HepG2 (cell line): ENCODE measurements at regions not wholly inside any gene's neighbourhood (a gene's known extent, or its start where the extent isn't known, plus 50 kb on each side); places are given as distances from the start of the nearest gene placed in this dataset.

Source experiments
- BRD4 ChIP-seq: sonication (generic); formaldehyde crosslinking; IDR thresholded peaks from 2 replicates; pipeline ENCODE4 v1.4.0; 2020; ENCODE audit warnings: missing genetic modification reagents
- FOXA1 ChIP-seq, 2 experiments: fragments of 450-650 bp in 1 of 2; sonication (generic) in 1 of 2; formaldehyde crosslinking in 1 of 2; IDR thresholded peaks; 2 replicates each; pipeline versions ENCODE4 v1.4.0 to v1.6.1; 2016 to 2020; ENCODE audit warnings: missing genetic modification reagents in 1 of 2
- POLR2AphosphoS2 ChIP-seq: IDR thresholded peaks from 2 replicates; pipeline ENCODE4 v1.6.1; 2011; ENCODE audit warnings: low read depth, low read length, improper control_type of control experiment
- SMARCC2 ChIP-seq: fragments of 450-650 bp; IDR thresholded peaks from 2 replicates; pipeline ENCODE4 v1.6.1; 2017; ENCODE audit warnings: antibody characterized with exemption, mild to moderate bottlenecking
- SP1 ChIP-seq, 2 experiments: fragments of 450-650 bp in 1 of 2; sonication (generic) in 1 of 2; formaldehyde crosslinking in 1 of 2; IDR thresholded peaks; 2 replicates each; pipeline versions ENCODE4 v1.4.0 to v1.6.1; 2016 to 2020; ENCODE audit warnings: missing genetic modification reagents in 1 of 2
- ZSCAN30 ChIP-seq: sonication (generic); formaldehyde crosslinking; IDR thresholded peaks from 2 replicates; pipeline ENCODE4 v1.5.0; 2020; ENCODE audit warnings: mild to moderate bottlenecking, missing genetic modification reagents
- TF ChIP-seq, protein P1 (sequence below): sonication (generic); formaldehyde crosslinking; IDR thresholded peaks from 2 replicates; pipeline ENCODE4 v1.4.0; 2020; ENCODE audit warnings: missing genetic modification reagents, borderline replicate concordance
- TF ChIP-seq, protein P2 (sequence below): sonication (generic); formaldehyde crosslinking; IDR thresholded peaks from 2 replicates; pipeline ENCODE4 v1.4.0; 2020; ENCODE audit warnings: missing genetic modification reagents
- TF ChIP-seq, protein P3 (sequence below): IDR thresholded peaks from 2 replicates; pipeline ENCODE4 v1.6.1; 2016; ENCODE audit warnings: mild to moderate bottlenecking
- TF ChIP-seq, protein P4 (sequence below), 2 experiments: IDR thresholded peaks; 2 replicates each; pipeline ENCODE4 v1.6.1; 2011 to 2012; ENCODE audit warnings: low read length in 2 of 2, borderline replicate concordance in 1 of 2, low read depth in 1 of 2, mild to moderate bottlenecking in 1 of 2, moderate library complexity in 1 of 2
- TF ChIP-seq, protein P5 (sequence below): sonication (generic); formaldehyde crosslinking; IDR thresholded peaks from 2 replicates; pipeline ENCODE4 v1.4.0; 2020; ENCODE audit warnings: missing genetic modification reagents

DNA sequence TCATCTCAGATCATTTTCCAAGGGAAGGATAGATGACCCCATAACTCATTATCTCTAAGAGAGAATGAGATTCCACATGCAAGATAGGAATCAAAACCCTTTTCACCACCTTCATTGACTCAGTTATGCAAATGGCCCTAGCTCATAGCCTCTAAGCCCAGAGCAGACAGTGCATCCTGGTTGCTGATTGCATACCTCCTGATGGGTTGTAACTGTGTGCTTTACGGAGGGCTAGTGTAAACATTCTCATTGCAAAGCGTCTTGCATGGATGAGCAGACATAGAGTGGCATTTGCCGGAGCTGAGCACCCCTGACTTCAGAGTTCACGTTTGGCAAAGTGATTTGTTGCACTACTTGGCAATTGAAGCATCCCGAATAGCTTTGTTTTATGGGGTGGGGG is 151.0 kb downstream of the VCX3A start:
- TF ChIP-seq, protein P1, sequence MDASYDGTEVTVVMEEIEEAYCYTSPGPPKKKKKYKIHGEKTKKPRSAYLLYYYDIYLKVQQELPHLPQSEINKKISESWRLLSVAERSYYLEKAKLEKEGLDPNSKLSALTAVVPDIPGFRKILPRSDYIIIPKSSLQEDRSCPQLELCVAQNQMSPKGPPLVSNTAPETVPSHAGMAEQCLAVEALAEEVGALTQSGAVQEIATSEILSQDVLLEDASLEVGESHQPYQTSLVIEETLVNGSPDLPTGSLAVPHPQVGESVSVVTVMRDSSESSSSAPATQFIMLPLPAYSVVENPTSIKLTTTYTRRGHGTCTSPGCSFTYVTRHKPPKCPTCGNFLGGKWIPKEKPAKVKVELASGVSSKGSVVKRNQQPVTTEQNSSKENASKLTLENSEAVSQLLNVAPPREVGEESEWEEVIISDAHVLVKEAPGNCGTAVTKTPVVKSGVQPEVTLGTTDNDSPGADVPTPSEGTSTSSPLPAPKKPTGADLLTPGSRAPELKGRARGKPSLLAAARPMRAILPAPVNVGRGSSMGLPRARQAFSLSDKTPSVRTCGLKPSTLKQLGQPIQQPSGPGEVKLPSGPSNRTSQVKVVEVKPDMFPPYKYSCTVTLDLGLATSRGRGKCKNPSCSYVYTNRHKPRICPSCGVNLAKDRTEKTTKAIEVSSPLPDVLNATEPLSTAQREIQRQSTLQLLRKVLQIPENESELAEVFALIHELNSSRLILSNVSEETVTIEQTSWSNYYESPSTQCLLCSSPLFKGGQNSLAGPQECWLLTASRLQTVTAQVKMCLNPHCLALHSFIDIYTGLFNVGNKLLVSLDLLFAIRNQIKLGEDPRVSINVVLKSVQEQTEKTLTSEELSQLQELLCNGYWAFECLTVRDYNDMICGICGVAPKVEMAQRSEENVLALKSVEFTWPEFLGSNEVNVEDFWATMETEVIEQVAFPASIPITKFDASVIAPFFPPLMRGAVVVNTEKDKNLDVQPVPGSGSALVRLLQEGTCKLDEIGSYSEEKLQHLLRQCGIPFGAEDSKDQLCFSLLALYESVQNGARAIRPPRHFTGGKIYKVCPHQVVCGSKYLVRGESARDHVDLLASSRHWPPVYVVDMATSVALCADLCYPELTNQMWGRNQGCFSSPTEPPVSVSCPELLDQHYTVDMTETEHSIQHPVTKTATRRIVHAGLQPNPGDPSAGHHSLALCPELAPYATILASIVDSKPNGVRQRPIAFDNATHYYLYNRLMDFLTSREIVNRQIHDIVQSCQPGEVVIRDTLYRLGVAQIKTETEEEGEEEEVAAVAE (CRISPR knock-in tag) = no peak
- TF ChIP-seq BRD4 = no peak
- TF ChIP-seq, protein P2, sequence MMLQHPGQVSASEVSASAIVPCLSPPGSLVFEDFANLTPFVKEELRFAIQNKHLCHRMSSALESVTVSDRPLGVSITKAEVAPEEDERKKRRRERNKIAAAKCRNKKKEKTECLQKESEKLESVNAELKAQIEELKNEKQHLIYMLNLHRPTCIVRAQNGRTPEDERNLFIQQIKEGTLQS (CRISPR knock-in tag) = no peak
- TF ChIP-seq, protein P3, sequence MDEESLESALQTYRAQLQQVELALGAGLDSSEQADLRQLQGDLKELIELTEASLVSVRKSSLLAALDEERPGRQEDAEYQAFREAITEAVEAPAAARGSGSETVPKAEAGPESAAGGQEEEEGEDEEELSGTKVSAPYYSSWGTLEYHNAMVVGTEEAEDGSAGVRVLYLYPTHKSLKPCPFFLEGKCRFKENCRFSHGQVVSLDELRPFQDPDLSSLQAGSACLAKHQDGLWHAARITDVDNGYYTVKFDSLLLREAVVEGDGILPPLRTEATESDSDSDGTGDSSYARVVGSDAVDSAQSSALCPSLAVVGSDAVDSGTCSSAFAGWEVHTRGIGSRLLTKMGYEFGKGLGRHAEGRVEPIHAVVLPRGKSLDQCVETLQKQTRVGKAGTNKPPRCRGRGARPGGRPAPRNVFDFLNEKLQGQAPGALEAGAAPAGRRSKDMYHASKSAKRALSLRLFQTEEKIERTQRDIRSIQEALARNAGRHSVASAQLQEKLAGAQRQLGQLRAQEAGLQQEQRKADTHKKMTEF = no peak
- no peak for TF ChIP-seq SP1 (IDR thresholded peaks at IDR 0.05)
- no peak for TF ChIP-seq SP1 (CRISPR knock-in tag; IDR thresholded peaks at IDR 0.05)
- TF ChIP-seq, protein P4, sequence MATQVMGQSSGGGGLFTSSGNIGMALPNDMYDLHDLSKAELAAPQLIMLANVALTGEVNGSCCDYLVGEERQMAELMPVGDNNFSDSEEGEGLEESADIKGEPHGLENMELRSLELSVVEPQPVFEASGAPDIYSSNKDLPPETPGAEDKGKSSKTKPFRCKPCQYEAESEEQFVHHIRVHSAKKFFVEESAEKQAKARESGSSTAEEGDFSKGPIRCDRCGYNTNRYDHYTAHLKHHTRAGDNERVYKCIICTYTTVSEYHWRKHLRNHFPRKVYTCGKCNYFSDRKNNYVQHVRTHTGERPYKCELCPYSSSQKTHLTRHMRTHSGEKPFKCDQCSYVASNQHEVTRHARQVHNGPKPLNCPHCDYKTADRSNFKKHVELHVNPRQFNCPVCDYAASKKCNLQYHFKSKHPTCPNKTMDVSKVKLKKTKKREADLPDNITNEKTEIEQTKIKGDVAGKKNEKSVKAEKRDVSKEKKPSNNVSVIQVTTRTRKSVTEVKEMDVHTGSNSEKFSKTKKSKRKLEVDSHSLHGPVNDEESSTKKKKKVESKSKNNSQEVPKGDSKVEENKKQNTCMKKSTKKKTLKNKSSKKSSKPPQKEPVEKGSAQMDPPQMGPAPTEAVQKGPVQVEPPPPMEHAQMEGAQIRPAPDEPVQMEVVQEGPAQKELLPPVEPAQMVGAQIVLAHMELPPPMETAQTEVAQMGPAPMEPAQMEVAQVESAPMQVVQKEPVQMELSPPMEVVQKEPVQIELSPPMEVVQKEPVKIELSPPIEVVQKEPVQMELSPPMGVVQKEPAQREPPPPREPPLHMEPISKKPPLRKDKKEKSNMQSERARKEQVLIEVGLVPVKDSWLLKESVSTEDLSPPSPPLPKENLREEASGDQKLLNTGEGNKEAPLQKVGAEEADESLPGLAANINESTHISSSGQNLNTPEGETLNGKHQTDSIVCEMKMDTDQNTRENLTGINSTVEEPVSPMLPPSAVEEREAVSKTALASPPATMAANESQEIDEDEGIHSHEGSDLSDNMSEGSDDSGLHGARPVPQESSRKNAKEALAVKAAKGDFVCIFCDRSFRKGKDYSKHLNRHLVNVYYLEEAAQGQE (IDR thresholded peaks at IDR 0.05; ENCODE audit: borderline replicate concordance in 1 of 2, low read depth in 1 of 2, low read length in 2 of 2) = no peak
- no peak for TF ChIP-seq FOXA1 (IDR thresholded peaks at IDR 0.05)
- no peak for TF ChIP-seq FOXA1 (CRISPR knock-in tag; IDR thresholded peaks at IDR 0.05)
- no peak for TF ChIP-seq POLR2AphosphoS2
- TF ChIP-seq, protein P5, sequence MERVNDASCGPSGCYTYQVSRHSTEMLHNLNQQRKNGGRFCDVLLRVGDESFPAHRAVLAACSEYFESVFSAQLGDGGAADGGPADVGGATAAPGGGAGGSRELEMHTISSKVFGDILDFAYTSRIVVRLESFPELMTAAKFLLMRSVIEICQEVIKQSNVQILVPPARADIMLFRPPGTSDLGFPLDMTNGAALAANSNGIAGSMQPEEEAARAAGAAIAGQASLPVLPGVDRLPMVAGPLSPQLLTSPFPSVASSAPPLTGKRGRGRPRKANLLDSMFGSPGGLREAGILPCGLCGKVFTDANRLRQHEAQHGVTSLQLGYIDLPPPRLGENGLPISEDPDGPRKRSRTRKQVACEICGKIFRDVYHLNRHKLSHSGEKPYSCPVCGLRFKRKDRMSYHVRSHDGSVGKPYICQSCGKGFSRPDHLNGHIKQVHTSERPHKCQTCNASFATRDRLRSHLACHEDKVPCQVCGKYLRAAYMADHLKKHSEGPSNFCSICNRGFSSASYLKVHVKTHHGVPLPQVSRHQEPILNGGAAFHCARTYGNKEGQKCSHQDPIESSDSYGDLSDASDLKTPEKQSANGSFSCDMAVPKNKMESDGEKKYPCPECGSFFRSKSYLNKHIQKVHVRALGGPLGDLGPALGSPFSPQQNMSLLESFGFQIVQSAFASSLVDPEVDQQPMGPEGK = no peak
- TF ChIP-seq ZSCAN30 (CRISPR knock-in tag) = no peak
- no peak for TF ChIP-seq SMARCC2
